H1 (cell line): ENCODE measurements at regions not wholly inside any gene's neighbourhood (a gene's known extent, or its start where the extent isn't known, plus 50 kb on each side); places are given as distances from the start of the nearest gene placed in this dataset.

Experiments
- BRCA1 ChIP-seq: IDR thresholded peaks from 2 replicates; pipeline ENCODE4 v1.6.1; 2012; ENCODE audit warnings: low read depth, low read length, improper control_type of control experiment
- CREB1 ChIP-seq: IDR thresholded peaks from 2 replicates; pipeline ENCODE4 v1.6.1; 2012; ENCODE audit warnings: inconsistent platforms
- POLR2A ChIP-seq, 2 experiments: IDR thresholded peaks; 1 replicate in 1 of 2; 2 replicates in 1 of 2; pipeline ENCODE4 v1.6.1; 2011; ENCODE audit warnings: low read depth in 2 of 2, low read length in 2 of 2, mild to moderate bottlenecking in 2 of 2; ENCODE audit errors: control extremely low read depth in 1 of 2
- POLR2AphosphoS5 ChIP-seq: IDR thresholded peaks from 2 replicates; pipeline ENCODE4 v1.6.1; 2011; ENCODE audit warnings: low read depth, low read length
- RNF2 ChIP-seq: fragments of 200-900, 300-1000 bp; sonication (generic); IDR thresholded peaks from 2 replicates; pipeline ENCODE4 v1.7.1; 2016; ENCODE audit warnings: borderline replicate concordance, low read depth, mild to moderate bottlenecking, antibody characterized with exemption, low read length; ENCODE audit not compliant: poor library complexity, severe bottlenecking; ENCODE audit errors: missing control alignments
- SIRT6 ChIP-seq: IDR thresholded peaks from one replicate; pipeline ENCODE4 v1.7.1; 2012; ENCODE audit warnings: low read length, inconsistent platforms
- SIX5 ChIP-seq: IDR thresholded peaks from 2 replicates; pipeline ENCODE4 v1.6.1; 2011; ENCODE audit warnings: mild to moderate bottlenecking, low read depth, low read length
- SRF ChIP-seq: IDR thresholded peaks from 2 replicates; pipeline ENCODE4 v1.6.1; 2011; ENCODE audit warnings: mild to moderate bottlenecking, low read depth, low read length, moderate library complexity
- SUZ12 ChIP-seq: fragments of 200-600 bp; sonication (generic); IDR thresholded peaks from 2 replicates; pipeline ENCODE4 v1.6.1; 2012; ENCODE audit warnings: mild to moderate bottlenecking, inconsistent platforms, low read length, moderate library complexity, mixed read lengths
- TF ChIP-seq, protein P1 (sequence below), 3 experiments: IDR thresholded peaks; 1 replicate in 2 of 3; 2 replicates in 1 of 3; pipeline versions ENCODE4 v1.5.1 to v1.6.1; 2011; ENCODE audit warnings: low read length in 3 of 3, mild to moderate bottlenecking in 3 of 3, inconsistent platforms in 2 of 3, low read depth in 1 of 3, moderate library complexity in 1 of 3; ENCODE audit not compliant: insufficient read depth in 1 of 3; ENCODE audit errors: control extremely low read depth in 1 of 3
- TF ChIP-seq, protein P2 (sequence below): IDR thresholded peaks from 2 replicates; pipeline ENCODE4 v1.6.1; 2011; ENCODE audit warnings: low read length, improper control_type of control experiment

DNA sequence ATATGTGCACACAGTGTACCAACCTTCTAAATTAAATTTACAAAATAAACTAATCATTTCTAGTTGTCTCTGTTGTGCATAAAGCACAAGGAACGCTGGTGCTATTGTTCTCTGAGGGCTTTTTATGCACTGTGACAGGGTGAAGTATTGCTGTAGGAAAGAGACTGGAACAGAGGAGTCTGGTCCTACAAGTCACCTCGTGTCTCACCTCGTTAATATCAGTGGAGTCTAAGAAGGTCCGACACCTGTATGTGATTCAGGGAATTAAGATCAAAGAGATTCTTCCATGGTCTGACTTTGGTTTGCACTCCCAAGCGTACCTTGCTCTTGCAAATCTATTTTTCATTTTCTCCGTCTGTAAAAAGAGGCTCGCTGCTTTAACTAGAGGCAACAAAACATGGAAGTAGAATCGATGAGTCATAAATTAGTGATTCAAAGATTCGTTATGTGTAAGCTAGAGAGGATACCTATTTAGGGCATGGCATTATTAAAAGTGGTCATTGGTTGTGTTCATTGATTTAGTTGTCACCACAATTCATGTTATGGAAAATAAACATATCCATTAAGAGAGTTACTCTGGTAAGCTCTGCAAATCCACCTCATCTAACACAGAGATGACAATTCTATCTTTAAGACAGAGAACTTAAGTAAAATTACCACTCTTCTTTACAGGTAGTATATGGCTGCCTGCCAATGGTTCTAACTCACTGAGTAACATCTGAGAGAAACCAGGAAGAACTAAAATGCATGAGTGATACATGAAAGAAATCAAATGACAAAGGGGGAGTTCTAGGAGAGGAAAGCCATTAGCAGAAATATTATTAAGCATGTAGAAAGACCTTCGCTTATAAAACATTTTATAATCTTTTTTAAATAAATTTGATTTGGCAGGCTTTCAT, 219.4 kb upstream of the GBE1 start:
- TF ChIP-seq SRF (no peak), SUZ12 (no peak), SIX5 (no peak), RNF2 (no peak), SIRT6 (no peak), POLR2AphosphoS5 (no peak), BRCA1 (no peak), CREB1 (no peak), POLR2A (IDR thresholded peaks at IDR 0.05; ENCODE audit: control extremely low read depth in 1 of 2, low read depth in 2 of 2, low read length in 2 of 2) (no peak)
- TF ChIP-seq, protein P1, sequence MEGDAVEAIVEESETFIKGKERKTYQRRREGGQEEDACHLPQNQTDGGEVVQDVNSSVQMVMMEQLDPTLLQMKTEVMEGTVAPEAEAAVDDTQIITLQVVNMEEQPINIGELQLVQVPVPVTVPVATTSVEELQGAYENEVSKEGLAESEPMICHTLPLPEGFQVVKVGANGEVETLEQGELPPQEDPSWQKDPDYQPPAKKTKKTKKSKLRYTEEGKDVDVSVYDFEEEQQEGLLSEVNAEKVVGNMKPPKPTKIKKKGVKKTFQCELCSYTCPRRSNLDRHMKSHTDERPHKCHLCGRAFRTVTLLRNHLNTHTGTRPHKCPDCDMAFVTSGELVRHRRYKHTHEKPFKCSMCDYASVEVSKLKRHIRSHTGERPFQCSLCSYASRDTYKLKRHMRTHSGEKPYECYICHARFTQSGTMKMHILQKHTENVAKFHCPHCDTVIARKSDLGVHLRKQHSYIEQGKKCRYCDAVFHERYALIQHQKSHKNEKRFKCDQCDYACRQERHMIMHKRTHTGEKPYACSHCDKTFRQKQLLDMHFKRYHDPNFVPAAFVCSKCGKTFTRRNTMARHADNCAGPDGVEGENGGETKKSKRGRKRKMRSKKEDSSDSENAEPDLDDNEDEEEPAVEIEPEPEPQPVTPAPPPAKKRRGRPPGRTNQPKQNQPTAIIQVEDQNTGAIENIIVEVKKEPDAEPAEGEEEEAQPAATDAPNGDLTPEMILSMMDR (IDR thresholded peaks at IDR 0.05; ENCODE audit: control extremely low read depth in 1 of 3, insufficient read depth in 1 of 3, low read depth in 1 of 3, low read length in 3 of 3): no peak
- TF ChIP-seq, protein P2, sequence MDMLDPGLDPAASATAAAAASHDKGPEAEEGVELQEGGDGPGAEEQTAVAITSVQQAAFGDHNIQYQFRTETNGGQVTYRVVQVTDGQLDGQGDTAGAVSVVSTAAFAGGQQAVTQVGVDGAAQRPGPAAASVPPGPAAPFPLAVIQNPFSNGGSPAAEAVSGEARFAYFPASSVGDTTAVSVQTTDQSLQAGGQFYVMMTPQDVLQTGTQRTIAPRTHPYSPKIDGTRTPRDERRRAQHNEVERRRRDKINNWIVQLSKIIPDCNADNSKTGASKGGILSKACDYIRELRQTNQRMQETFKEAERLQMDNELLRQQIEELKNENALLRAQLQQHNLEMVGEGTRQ: no peak
